Right lobe of liver (tissue), 4 donors: ENCODE measurements at regions not wholly inside any gene's neighbourhood (a gene's known extent, or its start where the extent isn't known, plus 50 kb on each side); places are given as distances from the start of the nearest gene placed in this dataset.

Experiments
- POLR2A ChIP-seq: fragments of 450-650 bp; IDR thresholded peaks from one replicate; pipeline ENCODE4 v1.6.1; 2017; ENCODE audit warnings: antibody characterized with exemption, mild to moderate bottlenecking
- TF ChIP-seq, protein P1 (sequence below), 4 donors: fragments of 200-600 bp in 3 of 4; fragments of 450-650 bp in 1 of 4; IDR thresholded peaks; one replicate each; pipeline versions ENCODE4 v1.5.1 to v1.8.0; 2016 to 2022; ENCODE audit warnings: antibody characterized with exemption in 4 of 4, mild to moderate bottlenecking in 2 of 4
- donor health status: DM: no; HTN: no; CAD: no.
- donor health status: DM: no; HTN: no; CAD: no.
- donor health status: DM: no; HTN: yes; CAD: no.

DNA sequence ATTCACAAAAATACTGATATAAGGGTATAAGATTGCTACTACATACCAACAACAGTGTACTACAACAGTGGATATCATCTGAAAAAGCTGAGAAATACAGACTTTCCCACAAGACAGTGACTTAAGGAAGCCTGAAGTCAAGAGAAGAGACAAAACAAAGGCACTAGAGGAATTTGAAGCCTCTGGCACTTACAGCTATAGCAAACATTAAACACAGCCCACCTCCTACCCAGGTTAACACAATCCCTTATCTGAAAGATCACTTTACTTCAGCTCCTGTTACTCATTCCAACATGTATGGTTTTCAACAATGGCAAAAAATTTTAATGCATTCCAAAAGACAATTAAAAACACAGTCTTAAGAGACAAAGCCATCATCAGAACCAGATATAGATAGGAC lies 388.5 kb downstream of the JRKL start:
- TF ChIP-seq, protein P1, sequence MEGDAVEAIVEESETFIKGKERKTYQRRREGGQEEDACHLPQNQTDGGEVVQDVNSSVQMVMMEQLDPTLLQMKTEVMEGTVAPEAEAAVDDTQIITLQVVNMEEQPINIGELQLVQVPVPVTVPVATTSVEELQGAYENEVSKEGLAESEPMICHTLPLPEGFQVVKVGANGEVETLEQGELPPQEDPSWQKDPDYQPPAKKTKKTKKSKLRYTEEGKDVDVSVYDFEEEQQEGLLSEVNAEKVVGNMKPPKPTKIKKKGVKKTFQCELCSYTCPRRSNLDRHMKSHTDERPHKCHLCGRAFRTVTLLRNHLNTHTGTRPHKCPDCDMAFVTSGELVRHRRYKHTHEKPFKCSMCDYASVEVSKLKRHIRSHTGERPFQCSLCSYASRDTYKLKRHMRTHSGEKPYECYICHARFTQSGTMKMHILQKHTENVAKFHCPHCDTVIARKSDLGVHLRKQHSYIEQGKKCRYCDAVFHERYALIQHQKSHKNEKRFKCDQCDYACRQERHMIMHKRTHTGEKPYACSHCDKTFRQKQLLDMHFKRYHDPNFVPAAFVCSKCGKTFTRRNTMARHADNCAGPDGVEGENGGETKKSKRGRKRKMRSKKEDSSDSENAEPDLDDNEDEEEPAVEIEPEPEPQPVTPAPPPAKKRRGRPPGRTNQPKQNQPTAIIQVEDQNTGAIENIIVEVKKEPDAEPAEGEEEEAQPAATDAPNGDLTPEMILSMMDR (IDR thresholded peaks at IDR 0.05) = no peak
- TF ChIP-seq POLR2A = no peak
